Stomach smooth muscle (tissue), 2 donors: ENCODE measurements at regions not wholly inside any gene's neighbourhood (a gene's known extent, or its start where the extent isn't known, plus 50 kb on each side); places are given as distances from the start of the nearest gene placed in this dataset.

Source experiments
- H3K27ac ChIP-seq: one replicate; pipeline ENCODE4 v1.7.0; 2013; ENCODE audit warnings: mild to moderate bottlenecking, low read length, inconsistent platforms
- H3K27me3 ChIP-seq, 2 donors: one replicate each; pipeline ENCODE4 v1.7.0; 2013; ENCODE audit warnings: low read length in 2 of 2; ENCODE audit not compliant: insufficient read depth in 2 of 2, control insufficient read depth in 1 of 2
- H3K36me3 ChIP-seq, 2 donors: one replicate each; pipeline ENCODE4 v1.7.0; 2013; ENCODE audit warnings: low read length in 2 of 2; ENCODE audit not compliant: control insufficient read depth in 2 of 2, insufficient read depth in 2 of 2
- H3K4me1 ChIP-seq: one replicate; pipeline ENCODE4 v1.7.0; 2013; ENCODE audit warnings: low read length; ENCODE audit not compliant: control insufficient read depth, insufficient read depth
- H3K4me3 ChIP-seq, 2 donors: one replicate each; pipeline ENCODE4 v1.7.0; 2013; ENCODE audit warnings: low read length in 2 of 2
- H3K9ac ChIP-seq, 2 donors: one replicate each; pipeline ENCODE4 v1.7.0; 2013; ENCODE audit warnings: low read length in 2 of 2, mild to moderate bottlenecking in 1 of 2
- H3K9me3 ChIP-seq, 2 donors: one replicate each; pipeline ENCODE4 v1.7.0; 2013; ENCODE audit warnings: low read length in 2 of 2; ENCODE audit not compliant: control insufficient read depth in 2 of 2
- donor health status: healthy.
- donor health status: Pancreatic carcinoma.

- Histone ChIP-seq H3K9me3 (no peaks in the 10 kb centered on the region), H3K9ac (no peak overlapping the region)
These were observed 362.3 kb upstream of the NOVA1 start for GRCh38 chr14:26959972-26960660.

DNA sequence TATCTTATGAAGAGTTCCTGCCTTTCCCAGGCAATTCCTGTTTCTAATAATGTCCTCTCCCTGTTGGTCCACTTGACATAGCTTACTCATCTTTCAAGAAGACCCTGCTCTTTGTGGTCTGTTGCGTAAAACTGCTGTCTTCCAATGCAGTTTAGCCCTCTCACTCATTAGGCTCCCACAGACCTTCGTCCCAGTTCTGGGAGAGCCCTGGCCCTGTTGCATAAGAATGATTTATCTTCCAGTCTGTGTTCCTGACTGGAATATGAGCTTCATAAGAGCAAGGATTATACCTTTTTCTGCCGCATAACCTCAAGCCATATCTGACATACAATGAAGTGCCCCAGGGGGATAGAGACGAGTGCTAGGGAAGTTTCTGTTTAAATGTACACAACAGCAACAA is 365.9 kb upstream of the NOVA1 start:
- Histone ChIP-seq H3K27me3 (no peaks in the 10 kb centered on the region), H3K4me3 (no peak overlapping the region), H3K36me3 (no peaks in the 10 kb centered on the region), H3K9me3 (no peaks in the 10 kb centered on the region), H3K4me1 (no peaks in the 10 kb centered on the region), H3K27ac (no peak overlapping the region), H3K9ac (no peak overlapping the region)

More at GRCh38 chr14:26959972-26960660, 362.3 kb upstream of the NOVA1 start:
- Histone ChIP-seq H3K36me3 (no peaks in the 10 kb centered on the region), H3K4me1 (no peaks in the 10 kb centered on the region), H3K4me3 (no peak overlapping the region), H3K27me3 (no peaks in the 10 kb centered on the region), H3K27ac (no peak overlapping the region)

GRCh38 chr14:26965490-26965889 is 367.7 kb upstream of the NOVA1 start:
- Histone ChIP-seq H3K27ac (no peak overlapping the region), H3K36me3 (no peaks in the 10 kb centered on the region), H3K27me3 (no peaks in the 10 kb centered on the region), H3K9me3 (no peaks in the 10 kb centered on the region), H3K4me3 (no peak overlapping the region), H3K4me1 (no peaks in the 10 kb centered on the region), H3K9ac (no peak overlapping the region)

GRCh38 chr14:26966908-26967307 is 369.1 kb upstream of the NOVA1 start:
- Histone ChIP-seq H3K27ac (no peak overlapping the region), H3K36me3 (no peaks in the 10 kb centered on the region), H3K4me3 (no peak overlapping the region), H3K27me3 (no peaks in the 10 kb centered on the region), H3K4me1 (no peaks in the 10 kb centered on the region), H3K9ac (no peak overlapping the region), H3K9me3 (no peaks in the 10 kb centered on the region)

DNA sequence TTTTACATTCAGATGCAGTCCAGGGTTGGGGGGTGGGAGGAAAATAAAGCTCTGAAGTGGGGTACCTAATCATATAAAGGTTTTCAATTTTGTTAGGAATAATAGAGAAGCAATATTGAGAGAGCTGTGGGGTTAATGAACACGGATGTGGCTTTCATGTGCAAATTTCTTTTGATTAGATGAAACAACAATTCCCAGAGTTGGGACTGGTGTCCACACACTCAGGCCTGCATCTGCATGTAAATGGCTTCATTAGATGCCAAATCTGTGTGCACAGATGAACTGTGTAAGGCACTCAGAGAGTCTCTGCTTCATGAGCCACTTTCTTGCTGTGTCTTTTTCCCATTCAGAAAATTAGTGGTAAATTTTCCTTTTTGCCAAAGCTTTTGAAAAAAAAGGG is 377.1 kb upstream of the NOVA1 start:
- Histone ChIP-seq H3K9ac (no peak overlapping the region), H3K27me3 (no peaks in the 10 kb centered on the region), H3K9me3 (no peaks in the 10 kb centered on the region), H3K4me1 (no peaks in the 10 kb centered on the region), H3K27ac (no peak overlapping the region), H3K36me3 (no peaks in the 10 kb centered on the region), H3K4me3 (no peak overlapping the region)

GRCh38 chr14:26982071-26982470 is 384.2 kb upstream of the NOVA1 start:
- H3K36me3 ChIP-seq, result no peaks in the 10 kb centered on the region
- H3K4me1 ChIP-seq, result no peaks in the 10 kb centered on the region
- no peaks in the 10 kb centered on the region for H3K9me3 ChIP-seq
- H3K27me3 ChIP-seq, result no peaks in the 10 kb centered on the region
- H3K4me3 ChIP-seq, result no peak overlapping the region
- H3K9ac ChIP-seq, result no peak overlapping the region
- H3K27ac ChIP-seq, result no peak overlapping the region

GRCh38 chr14:26984311-26985177 is 386.7 kb upstream of the NOVA1 start:
- Histone ChIP-seq H3K27ac (no peak overlapping the region), H3K27me3 (no peaks in the 10 kb centered on the region), H3K4me3 (no peak overlapping the region), H3K4me1 (no peaks in the 10 kb centered on the region), H3K9me3 (no peaks in the 10 kb centered on the region), H3K9ac (no peak overlapping the region), H3K36me3 (no peaks in the 10 kb centered on the region)

GRCh38 chr14:26987744-26988363 is 390.0 kb upstream of the NOVA1 start:
- Histone ChIP-seq H3K9ac (no peak overlapping the region), H3K27ac (no peak overlapping the region), H3K36me3 (no peaks in the 10 kb centered on the region), H3K27me3 (no peaks in the 10 kb centered on the region), H3K9me3 (no peaks in the 10 kb centered on the region), H3K4me1 (no peaks in the 10 kb centered on the region), H3K4me3 (no peak overlapping the region)

DNA sequence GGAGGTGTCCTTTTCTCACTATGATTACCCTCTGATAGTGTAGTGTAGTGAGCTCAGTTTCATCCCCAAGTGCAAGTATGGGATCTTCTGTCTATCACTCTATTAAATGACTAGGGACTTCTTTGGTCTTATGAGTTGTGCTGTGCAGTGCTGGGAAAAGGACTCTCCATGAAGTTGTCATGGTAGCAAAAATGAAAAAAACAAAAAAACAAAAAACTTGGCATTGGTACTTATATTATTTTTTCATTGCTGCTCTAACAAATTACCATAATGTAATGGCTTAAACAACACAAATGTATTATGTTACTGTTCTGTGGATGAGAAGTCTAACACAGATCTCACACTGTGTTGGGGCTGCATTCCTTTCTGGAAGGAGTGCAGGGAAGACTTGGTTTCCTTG is 393.1 kb upstream of the NOVA1 start:
- no peaks in the 10 kb centered on the region for H3K4me1 ChIP-seq
- no peaks in the 10 kb centered on the region for H3K27me3 ChIP-seq
- H3K9me3 ChIP-seq, result no peaks in the 10 kb centered on the region
- no peak overlapping the region for H3K4me3 ChIP-seq
- no peaks in the 10 kb centered on the region for H3K36me3 ChIP-seq
- no peak overlapping the region for H3K9ac ChIP-seq
- H3K27ac ChIP-seq, result no peak overlapping the region

- no peak overlapping the region for H3K9ac ChIP-seq
- no peaks in the 10 kb centered on the region for H3K27me3 ChIP-seq
- no peaks in the 10 kb centered on the region for H3K4me1 ChIP-seq
- H3K4me3 ChIP-seq, result no peak overlapping the region
- no peak overlapping the region for H3K27ac ChIP-seq
- H3K36me3 ChIP-seq, result no peaks in the 10 kb centered on the region
- H3K9me3 ChIP-seq, result no peaks in the 10 kb centered on the region
These were observed 394.7 kb upstream of the NOVA1 start for GRCh38 chr14:26992403-26993115.
